RCC 7860 (cell line): ENCODE measurements at regions not wholly inside any gene's neighbourhood (a gene's known extent, or its start where the extent isn't known, plus 50 kb on each side); places are given as distances from the start of the nearest gene placed in this dataset.
"Not testable (repeated sequence)": the region's sequence is repeated elsewhere in the genome, so short reads cannot be mapped to it uniquely, and the experiment has no call there.

Experiments used
- DNase-seq: peaks from one replicate; pipeline ENCODE4 v3.0.0-alpha.2; 2015; ENCODE audit warnings: low spot score
- FAIRE-seq: peaks from 2 replicates; lab custom pipeline; 2012; peaks lifted over from hg19 to GRCh38; lab: Jason Lieb, UNC

DNA sequence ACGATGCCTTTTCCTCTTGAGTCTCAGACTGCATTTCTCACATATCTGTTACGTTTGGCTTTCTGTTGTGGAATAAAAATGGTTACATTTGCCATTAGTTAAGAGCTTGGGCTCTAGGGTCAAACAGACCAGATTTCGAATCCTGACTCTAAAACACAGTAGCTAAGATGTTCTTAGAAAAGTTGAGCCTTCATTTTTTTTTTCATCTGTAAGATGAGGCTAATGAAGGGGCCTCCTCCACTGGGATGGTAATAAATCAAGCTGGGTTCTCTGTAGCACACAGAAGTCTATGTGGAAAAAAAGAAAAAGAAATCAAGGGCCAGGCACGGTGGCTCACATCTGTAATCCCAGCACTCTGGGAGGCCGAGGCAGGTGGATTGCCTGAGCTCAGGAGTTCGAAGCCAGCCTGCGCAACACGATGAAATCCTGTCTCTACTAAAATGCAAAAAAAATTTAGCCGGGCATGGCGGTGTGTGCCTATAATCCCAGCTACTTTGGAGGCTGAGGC lies 49.9 kb upstream of the CAPRIN1 start:
- no peak for DNase-seq
- no peak for FAIRE-seq

DNA sequence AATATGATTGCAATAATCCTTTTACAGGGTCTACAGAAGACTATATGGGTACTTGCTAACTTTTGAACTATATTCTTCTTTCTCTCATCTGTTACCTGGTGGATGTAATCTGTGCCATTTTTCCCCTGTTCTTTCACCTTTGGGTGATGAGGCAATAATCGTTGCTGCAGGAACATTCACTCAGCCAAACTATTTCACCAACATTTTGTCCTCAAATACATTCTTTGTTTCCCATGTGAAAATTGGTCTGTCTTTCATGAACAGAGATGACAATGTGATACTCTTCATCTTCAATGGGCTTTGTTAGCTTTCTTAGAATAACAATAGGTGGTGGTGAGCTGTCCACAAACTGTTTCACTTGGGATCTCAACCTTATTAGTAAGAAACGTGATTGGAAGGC lies 52.1 kb upstream of the CAPRIN1 start:
- DNase-seq (no peak), FAIRE-seq (no peak)

DNA sequence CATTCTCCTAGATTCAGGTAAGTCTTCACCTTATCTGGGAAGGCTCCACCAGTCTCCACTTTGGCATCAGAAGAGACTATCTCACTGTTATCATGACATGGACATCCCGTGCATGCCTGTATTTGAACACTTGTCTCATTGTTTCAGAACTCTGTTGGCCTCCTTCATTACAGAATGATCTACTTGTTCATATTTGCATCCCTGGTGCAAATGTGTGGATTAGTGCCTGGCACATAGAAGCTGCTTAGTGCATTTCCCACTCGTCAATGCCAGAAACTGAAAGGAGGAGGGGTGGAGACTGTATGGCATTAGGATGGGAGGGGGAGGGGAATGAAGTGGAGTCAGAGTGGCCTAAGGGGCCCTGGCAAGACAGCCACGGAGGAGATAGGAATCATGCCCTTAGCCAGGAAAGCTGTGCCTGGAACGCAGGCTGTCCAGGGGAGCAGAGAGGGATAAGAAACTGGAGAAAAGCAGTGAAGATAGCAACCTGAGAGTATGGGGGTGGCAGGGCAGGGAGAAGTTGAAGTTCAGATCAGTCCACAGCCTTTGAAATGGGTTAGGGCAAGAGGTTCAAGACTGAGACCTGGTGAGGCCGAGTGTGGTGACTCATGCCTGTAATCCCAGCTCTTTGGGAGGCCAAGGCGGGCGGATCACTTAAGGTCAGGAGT lies 53.8 kb upstream of the CAPRIN1 start:
- DNase-seq (no peak), FAIRE-seq (no peak)

DNA sequence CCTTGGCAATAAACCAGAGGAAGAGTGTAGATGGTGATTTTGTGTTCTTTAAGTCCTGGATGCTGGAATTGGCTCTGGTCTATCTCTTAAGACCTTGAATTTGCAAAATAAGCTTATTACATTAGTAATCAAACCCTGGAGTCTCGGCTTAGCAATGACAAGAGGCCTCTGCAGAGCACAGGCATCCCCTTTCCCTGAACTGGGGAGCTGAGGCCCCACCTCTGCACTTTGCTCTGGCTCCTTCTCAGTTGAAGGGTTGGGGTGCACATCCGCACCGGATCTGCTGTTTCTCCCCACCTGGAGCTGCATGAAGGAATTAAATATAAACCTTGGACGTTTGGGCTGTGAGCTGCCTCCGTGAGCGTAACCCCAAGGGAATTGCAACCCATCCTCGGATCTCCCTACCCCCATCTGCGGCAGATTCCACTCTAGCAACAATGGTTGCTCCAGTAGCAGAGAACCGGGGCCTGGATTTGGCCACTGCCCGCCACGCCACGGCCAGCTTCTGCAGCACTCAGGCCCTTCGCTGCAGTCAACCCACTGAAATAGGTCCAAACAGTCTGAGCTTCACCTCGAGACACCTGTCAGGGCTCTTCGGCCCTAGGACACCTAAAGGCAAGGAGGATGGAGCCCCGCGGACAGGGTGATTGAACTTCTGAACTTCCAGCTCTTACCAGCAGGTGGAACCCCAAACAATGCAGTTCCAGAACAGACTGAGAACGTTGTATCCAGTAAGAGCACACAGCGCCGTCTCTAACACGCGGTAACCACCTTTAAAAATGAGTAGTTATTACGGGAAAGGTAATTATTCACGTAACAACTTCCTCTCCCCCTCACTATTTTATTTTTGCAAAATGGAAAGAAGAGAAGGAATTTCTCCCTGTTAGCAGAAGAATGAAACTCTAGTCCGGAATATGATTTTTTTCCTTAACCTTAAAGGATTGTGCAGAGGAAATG lies 54.8 kb upstream of the CAPRIN1 start:
- FAIRE-seq (peak; percentile 17), DNase-seq (peak; percentile 36)

DNA sequence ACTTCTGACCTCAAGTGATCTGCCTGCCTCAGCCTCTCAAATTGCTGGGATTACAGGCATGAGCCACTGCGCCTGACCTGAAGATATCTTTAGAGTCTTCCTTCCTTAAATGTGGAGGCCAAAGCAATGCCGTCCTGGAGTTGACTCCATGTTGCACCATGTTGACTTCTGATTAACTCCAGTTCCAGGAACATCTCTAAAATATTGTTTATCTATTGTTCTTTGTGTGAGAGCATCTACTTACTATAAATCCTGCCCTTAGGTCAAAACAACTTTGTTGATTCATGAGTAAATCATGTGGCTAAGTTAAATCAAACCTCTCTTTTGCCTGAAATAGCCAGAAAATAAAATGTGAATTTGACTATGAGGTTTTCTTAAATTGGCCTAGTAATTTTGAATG lies 56.6 kb upstream of the CAPRIN1 start:
- FAIRE-seq (no peak), DNase-seq (no peak)

DNA sequence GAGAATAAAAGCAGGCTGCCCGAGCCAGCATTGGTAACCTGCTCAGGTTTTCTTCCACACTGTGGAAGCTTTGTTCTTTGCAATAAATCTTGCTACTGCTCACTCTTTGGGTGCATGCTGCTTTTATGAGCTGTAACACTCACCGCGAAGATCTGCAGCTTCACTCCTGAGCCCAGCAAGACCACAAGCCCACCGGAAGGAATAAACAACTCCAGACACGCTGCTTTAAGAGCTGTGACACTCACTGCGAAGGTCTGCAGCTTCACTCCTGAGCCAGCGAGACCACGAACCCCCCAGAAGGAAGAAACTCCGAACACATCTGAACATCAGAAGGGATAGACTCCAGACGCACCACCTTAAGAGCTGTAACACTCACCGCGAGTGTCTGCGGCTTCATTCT lies 60.4 kb upstream of the CAPRIN1 start:
- not testable (repeated sequence) for FAIRE-seq, DNase-seq

DNA sequence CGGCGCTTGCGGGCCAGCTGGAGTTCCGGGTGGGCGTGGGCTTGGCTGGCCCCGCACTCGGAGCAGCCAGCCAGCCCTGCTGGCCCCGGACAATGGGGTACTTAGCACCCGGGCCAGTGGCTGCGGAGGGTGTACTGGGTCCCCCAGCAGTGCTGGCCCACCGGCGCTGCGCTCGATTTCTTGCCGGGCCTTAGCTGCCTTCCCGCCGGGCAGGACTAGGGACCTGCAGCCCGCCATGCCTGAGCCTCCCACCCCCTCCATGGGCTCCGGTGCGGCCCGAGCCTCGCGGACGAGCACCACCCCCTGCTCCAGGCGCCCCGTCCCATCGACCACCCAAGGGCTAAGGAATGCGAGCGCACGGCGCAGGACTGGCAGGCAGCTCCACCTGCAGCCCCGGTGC lies 61.4 kb upstream of the CAPRIN1 start:
- DNase-seq, FAIRE-seq: not testable (repeated sequence)

DNA sequence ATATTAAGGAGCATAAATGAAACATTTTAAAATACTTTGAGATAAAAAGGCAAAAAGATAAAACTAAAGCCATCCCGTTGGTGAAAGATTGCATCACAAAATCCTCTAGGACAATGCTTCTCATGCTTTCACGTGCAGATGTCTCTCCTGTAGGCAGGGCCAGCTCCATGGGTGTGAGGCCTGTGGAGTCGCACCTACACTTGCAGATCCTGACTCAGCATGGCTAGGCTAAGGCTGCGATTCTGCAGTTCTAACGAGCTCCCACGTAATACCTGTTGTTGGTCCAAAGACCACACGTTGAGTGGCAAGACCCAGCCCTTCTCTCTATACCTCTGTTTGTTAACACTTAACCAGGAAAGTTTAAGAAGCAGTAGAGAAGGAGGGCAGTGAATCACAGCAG lies 62.1 kb upstream of the CAPRIN1 start:
- no peak for DNase-seq
- FAIRE-seq = no peak

DNA sequence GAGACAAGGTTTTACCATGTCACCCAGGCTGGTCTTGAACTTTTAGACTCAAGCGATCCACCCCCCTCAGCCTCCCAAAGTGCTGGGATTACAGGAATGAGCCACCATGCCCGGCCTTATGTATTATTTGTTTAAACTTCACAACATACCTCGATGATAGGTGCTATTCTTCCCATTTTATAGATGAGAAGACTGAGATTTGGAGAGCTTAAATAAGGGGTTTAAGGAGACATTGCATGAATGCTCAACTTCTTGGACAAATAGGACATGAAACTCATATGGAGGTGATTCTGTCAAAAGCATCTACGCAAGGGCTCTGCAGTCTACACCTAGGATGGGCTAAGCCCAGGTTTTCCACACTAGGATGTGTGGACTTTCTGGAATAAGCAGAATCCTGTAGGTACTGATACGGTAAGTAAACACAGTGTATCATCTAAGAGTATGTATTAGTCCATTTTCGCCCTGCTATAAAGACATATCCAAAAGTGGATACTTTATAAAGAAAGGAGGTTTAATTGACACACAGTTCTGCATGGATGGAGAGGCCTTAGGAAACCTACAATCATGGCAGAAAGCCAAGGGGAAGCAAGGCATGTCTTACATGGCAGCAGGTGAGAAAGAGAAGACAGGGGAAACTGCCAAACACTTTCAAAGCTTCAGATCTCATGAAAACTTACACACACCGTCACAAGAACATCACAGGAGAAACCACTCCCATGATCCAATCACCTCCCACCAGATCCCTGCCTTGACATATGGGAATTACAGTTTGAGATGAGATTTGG lies 62.8 kb upstream of the CAPRIN1 start:
- DNase-seq = no peak
- FAIRE-seq = no peak

DNA sequence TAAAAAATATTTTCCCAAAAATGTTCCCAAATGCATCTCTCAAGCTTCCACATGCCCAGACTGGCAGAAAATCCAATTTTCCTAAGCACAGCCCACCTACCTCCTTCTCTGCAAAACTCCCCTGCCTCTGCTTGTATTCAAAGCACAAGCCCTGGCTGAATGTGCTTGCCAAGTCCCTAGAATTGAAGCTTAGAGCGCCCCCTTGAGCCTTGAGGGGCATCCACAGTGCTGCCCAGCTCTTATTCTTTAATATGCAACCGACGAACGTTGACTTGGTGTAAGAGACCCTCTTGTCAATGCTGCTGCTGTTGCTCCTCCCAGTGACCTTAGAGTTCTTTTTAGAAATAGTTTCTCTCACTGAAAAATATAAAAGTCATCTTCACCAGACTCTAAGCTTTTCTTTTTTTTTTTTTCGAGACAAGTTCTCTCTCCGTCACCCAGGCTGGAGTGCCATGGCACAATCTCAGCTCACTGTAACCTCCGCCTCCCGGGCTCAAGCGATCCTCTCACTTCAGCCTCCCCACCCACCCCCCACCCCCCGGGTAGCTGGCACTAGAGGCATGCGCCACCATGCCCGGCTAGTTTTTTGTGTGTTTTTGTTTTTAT lies 63.5 kb upstream of the CAPRIN1 start:
- DNase-seq (peak; percentile 18), FAIRE-seq (no peak)

DNA sequence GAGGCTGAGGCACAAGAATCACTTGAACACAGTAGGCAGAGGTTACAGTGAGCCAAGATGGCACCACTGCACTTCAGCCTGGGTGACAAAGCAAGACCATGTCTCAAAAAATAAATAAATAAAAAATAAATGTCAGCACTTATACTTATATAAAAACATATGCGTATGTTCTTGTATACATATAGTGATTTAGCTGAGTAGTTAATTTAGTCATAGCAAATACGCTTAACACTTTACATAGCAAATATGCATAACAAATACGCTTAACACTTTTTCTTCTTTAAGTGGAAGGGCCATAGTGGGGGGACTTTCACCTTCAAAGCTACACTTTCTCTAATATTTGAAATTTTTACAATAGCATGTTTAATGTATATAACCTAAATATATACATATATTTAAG lies 64.0 kb upstream of the CAPRIN1 start:
- DNase-seq = no peak
- no peak for FAIRE-seq

DNA sequence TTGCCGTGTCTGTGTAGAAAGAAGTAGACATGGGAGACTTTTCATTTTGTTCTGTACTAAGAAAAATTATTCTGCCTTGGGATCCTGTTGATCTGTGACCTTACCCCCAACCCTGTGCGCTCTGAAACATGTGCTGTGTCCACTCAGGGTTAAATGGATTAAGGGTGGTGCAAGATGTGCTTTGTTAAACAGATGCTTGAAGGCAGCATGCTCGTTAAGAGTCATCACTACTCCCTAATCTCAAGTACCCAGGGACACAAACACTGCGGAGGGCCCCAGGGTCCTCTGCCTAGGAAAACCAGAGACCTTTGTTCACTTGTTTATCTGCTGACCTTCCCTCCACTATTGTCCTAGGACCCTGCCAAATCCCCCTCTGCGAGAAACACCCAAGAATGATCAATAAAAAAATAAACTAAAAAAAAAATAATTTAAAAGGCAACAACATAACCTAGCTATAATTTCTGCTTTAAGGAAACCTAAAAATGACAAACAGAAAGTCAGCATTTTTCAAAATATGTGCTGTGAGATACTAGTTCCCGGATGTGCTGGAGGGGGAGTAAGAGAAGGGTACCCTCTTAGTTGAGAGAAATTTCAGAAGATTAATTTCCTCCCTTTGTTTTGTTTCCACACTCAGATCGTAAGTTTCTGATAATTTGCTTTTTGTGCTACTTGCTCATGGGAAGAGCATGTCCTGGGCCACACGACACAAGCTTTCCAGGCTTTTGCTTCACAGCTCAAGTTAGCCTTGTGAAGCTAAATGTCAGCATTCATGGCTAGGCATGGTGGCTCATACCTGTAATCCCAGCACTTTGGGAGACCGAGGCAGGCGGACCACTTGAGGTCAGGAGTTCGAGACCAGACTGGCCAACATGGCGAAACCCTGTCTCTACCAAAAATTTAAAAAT lies 64.7 kb upstream of the CAPRIN1 start:
- DNase-seq, FAIRE-seq: not testable (repeated sequence)

DNA sequence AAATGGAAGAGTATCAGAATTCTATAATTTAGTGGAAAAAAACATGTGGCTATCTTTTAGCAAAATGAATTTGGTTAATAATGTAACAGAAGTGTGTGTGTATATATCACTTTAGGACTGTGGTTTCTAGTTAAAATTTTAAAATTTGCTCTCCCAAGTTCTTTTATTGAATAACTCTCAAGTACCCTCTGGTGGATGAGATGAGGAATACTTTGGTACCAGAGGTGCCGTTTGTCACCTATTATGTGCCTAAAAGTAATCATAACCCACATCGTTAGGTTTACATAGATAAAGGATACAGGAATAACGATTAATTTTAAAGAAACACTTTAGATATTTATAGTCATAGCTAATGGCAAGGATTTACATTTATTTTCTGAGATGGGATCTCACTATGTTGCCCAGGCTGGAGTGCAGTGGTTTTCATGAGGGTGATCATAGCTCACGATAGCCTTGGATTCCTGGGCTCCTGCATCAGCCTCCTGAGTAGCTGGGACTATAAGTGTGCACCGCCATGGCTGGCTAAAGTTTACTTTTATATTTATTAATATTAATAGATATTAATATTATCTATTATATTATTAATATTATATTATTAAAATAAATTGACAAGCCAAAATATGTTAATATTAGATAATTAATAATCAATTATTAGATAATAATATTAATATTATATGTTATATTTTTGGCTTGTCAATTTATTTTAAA lies 66.7 kb upstream of the CAPRIN1 start:
- FAIRE-seq = peak; percentile 45
- DNase-seq = no peak

DNA sequence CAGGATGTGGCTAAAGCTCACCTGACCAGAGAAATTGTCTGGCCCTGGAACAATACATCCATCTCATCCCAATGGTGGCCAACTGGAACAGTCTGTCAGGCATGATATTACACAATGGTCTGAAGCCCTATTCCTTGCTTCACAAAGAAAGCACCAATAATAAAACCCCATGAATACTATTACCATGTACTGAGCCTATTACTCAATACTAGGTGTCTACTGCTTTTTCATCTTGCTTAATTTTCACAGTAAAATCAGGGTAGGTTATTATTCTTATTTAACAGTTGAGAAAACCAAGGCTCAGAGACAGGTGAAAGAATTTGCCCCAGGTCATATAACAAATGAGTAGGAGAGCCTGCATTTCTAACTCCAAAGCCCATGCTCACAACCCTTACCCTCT lies 68.9 kb upstream of the CAPRIN1 start:
- DNase-seq = no peak
- no peak for FAIRE-seq

DNA sequence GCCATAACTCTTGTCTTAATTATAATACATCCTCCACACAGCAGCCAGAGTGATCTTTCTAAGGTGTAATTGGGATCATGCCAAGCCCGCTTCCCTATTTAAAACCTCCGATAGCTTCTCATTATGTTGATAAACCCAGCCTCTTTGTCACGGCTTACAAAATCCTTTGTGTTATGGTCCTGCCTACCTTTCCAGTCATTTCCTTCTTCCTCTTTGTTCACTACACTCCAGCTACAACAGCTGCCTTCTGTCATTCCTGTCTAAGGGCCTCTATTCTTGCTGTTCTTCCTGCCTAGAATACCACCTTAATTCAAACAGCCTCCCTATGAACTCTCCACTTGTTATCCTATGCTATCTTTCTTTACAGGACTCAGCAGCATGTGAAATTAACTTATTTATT lies 70.6 kb upstream of the CAPRIN1 start:
- FAIRE-seq (no peak), DNase-seq (no peak)

DNA sequence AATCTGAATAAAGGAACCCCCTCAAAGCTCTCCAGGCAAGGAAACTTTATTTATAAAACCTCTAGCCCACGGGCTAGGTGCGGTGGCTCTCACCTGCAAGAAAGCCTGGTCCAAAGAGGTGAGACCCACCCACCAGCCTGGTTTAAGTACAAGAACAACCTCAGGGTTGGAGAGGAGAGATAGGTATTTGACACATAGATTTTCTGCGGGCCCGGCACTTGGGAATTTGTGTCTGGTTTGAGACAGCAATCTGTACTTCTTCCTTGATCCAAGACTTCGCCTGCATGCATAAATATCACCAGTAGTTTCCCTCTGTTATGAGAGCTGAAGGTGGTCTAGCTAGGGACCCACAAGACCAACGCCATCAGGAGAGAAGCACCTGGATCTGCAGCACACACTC lies 73.2 kb upstream of the CAPRIN1 start:
- DNase-seq (no peak), FAIRE-seq (no peak)

DNA sequence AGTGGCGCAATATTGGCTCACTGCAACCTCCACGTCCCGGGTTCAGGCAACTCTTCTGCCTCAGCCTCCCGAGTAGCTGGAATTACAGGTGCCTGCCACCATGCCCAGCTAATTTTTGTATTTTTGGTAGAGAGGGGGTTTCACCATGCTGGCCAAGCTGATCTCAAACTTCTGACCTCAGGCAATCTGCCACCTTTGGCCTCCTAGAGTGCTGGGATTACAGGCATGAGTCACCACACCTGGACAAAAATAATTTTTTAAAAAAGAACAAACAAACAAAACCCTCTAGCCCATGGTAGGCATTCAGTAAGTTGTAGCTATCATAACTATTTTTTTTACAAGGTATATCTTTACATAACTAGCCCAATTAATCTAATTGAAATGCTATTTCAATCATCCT lies 73.9 kb upstream of the CAPRIN1 start:
- DNase-seq (no peak), FAIRE-seq (no peak)

DNA sequence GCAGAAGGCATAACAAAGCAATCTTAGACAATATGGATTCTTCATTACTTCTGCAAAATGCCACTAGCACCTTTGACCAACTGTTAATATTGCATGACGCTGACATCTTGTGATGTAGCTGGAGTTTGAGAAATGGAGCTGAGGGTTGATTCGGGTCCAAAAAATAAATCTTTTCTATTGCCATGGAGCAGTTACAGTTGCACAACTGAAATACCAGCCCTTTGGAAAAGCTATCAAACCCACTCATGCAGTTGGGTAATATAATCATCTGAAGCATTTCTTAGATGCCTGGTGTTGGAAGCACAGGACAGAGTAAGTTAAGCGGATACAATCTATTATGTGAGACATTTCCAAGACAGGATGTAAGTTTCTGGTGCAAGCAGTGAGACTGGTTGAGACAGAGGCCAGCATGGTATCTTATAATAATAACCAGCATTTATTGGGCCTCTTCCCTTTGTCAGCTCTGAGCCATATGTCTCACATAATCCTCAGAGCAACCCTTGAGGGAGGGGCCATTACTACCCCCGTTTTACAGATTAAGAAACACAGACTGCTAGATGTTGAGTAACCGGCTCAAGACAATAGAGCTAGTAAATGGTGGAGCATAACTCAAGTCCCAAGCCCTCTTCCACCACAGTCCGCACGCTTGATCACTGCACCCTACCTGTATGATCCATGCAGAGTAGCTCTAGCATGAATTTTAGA lies 74.9 kb upstream of the CAPRIN1 start:
- DNase-seq = no peak
- no peak for FAIRE-seq

DNA sequence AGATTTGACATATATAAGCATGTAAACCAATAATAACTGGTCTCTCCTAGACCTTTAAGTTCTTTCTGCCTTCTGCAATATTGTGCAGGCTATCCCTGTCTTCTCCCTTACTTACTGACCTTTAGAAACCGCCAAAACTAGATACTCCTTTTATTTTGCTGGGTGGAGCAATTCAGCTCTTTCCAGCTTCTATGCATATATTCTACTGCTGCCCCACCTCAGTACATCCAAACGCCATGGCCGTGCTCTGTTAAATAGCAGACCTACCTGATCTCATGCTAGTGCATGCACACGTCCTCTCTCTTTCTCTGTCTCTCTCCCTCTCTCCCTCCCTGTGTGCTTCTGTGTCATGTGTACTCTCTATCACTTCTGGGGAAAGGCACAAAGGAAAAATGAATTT lies 76.7 kb upstream of the CAPRIN1 start:
- no peak for DNase-seq
- FAIRE-seq = no peak
